COLO668 (cell line): ENCODE measurements at regions not wholly inside any gene's neighbourhood (a gene's known extent, or its start where the extent isn't known, plus 50 kb on each side); places are given as distances from the start of the nearest gene placed in this dataset.
A peak's percentile ranks its signal among the peaks of the same experiment; 100 is the strongest.
"Not testable (repeated sequence)": the region's sequence is repeated elsewhere in the genome, so short reads cannot be mapped to it uniquely, and the experiment has no call there.

ENCODE experiments used
- DNase-seq: peaks from one replicate; lab custom pipeline; 2025; ENCODE audit not compliant: unreplicated experiment; lab: John Stamatoyannopoulos, UW

DNA sequence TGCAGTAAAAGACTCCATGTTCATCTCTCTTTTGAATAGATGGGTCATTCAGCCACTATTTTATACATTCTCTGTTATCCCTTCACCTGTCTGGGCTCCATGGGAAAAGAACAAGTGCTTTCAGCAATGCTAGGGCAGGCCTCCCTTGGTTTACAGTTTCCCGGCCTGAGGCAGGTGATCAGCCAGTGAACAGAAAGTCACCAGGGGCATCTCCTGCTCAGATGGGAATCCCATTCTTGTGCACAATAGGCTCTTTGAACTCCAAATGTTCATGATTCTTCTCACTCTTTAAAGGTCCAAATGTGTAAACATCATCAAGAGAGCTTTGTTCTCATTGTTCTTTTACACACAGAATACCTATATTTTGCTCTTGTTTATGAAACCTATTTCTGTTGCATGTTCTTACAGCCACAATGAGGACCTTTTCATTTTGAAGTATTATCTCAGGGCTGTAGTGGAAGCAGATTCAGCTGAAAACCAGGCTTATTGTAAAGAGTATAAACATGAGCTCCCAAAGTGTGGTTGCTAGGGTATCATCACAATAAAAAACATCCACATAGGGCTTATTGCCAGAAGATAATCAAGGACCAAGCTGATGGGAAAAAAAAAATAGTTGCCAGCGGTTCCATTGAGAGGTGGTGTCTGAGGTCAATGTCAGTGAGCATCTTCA, 267.1 kb upstream of the SGK1 start:
- peak; percentile 18 for DNase-seq

DNA sequence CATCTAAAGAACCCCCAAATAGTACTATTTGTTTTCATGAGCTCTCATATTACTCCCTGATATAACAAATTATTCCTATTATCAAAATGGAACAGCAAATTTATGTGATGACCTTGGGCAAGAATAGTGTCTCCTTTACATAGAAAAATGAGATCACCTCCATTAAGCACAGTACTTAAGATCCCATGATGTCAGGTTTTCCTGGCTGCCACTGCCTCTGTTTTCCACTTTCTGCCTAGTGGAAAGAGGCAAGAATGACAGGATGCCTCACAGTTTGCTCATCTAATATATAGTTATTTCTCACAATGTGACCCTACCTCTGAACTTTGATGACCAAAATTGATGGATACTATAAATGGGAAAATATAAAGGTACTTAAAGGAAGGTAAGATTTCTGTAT, 260.1 kb upstream of the SGK1 start:
- DNase-seq = no peak

DNA sequence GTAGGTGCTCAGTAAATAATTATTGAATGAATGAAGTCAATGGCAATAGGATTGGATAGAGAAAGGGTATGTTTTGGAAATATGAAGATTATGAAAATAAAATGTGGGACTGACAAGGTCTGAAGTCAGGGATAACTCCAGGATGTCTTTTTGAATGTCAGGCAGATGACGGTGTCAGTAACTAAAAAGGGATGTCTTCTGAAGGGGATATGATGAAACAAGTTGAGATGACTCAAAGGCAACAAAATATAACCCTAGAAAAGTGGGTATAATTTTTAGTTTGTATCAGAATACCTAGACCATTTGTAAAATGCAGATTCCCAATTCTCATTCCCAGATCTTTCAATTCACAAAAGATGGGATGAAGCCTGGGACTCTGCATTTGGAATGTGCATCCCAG, 257.3 kb upstream of the SGK1 start:
- DNase-seq = no peak

DNA sequence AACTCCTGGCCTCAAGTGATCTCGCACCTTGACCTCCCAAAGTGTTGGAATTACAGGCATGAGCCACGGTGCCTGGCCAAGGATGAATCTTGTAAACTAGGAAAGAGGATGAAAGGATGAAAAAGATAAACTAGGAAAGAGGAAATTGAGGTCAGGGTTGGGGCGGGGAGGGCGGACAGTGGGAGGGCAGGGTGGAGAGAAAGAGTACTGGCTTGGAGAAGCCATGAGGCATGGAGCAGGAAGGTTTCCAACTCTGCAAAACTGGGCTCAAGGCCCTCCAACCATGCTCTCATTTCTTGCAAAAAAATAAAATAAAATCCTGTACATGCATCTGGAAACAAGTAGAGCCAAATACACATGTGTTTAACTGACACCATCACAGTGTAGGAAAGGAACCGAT, 256.6 kb upstream of the SGK1 start:
- no peak for DNase-seq

DNA sequence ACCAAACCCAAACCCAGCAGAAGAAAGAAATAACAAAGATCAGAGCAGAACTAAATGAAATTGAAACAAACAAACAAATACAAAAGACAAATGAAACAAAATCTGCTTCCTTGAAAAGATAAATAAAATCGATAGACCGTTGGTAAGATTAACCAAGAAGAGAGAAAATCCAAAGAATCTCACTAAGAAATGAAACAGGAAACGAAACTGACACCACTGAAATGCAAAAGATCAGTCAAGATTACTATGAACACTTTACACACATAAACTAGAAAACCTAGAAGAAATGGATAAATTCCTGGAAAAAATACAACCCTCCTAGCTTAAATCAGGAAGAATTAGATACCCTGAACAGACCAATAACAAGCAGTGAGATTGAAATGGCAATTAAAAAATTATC, 252.1 kb upstream of the SGK1 start:
- DNase-seq = not testable (repeated sequence)

DNA sequence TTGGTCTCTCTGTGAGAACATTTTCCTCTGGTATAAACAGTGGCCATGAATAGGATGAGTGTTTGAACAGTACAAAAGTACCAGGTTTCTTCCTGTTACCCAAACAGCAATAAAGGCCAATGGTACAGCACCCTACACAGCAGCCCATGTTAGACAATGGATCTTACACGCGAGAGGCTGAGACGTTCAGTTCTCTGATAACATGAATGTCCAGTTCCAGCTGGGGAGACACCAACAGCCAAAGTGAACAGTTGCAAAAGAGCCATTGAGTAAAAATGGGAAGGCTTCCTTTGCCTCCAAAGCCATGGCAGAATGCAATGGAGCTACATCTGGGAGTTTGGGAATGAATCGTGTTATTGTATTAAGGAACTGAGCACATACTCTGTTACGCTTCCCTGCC, 246.8 kb upstream of the SGK1 start:
- peak; percentile 41 for DNase-seq

DNA sequence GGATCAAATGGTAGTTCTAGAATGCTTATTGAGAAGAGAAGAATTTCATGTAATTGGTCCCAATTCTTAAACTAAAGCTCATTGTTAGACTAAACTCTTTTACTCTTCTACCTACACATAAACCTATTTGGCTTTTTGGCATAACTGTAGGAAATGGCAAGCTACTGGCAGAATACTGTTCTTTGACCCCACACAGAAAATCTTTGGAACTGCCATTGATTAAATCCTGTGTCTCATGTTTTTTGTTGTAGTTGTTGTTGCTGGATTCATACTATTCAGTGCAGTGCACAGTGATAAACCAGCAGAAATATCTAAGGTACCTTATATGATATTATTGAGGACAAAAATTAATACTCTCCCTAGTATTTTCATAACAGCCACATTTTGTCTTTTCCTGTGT, 242.1 kb upstream of the SGK1 start:
- DNase-seq = no peak

DNA sequence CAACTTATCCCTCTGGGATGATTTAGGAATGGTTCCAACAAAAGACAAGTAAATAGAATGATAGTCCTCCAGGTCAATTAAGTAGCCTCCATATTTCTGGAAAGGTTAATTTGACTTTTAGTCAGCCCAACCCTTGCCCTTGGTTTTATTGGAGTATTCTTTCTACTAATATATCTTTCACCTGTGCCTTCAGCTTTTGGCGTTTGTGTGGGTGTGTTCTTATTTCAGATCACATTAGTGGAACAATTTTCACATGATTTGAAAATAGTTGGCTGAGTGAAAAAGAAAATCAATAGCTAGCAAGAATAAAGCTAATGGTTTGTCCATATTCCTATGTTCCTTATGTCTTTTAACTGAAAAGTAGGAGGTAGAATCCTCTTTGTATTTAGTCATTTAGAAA, 239.6 kb upstream of the SGK1 start:
- DNase-seq = no peak

DNA sequence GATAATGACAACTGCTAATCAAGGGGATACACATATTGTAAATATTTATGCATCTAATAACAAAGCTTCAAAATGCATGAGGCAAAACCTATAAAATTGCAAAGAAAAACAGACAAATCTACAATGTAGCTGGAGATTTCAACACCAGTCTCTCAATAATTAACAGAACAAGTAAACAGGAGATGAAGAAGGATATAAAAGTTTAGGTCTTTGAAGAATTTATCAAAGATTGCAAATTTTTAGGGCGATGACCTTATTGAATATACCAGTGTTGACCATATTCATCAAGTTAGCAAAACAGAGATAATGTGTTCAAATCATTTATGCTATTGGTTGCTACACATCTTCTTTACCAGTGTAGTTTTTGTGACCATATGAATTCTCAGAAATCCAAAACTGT, 237.8 kb upstream of the SGK1 start:
- DNase-seq = no peak

DNA sequence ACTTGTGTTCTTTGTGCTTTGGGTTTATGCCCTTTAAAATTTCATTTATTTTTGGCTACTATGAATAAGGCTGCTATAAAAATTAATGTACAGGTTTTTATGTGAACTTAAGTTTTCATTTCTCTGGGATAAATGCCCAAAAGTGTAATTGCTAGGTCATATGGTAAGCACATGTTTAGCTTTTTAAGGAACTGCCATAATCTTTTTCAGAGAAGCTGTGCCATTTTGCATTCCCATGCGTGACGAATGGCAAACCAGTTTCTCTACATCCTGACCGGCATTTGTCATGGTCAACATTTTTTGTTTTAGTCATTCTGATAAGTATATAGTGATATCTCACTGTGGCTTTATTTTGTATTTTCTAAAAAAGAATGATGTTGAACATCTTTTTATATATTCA, 236.0 kb upstream of the SGK1 start:
- DNase-seq = no peak

DNA sequence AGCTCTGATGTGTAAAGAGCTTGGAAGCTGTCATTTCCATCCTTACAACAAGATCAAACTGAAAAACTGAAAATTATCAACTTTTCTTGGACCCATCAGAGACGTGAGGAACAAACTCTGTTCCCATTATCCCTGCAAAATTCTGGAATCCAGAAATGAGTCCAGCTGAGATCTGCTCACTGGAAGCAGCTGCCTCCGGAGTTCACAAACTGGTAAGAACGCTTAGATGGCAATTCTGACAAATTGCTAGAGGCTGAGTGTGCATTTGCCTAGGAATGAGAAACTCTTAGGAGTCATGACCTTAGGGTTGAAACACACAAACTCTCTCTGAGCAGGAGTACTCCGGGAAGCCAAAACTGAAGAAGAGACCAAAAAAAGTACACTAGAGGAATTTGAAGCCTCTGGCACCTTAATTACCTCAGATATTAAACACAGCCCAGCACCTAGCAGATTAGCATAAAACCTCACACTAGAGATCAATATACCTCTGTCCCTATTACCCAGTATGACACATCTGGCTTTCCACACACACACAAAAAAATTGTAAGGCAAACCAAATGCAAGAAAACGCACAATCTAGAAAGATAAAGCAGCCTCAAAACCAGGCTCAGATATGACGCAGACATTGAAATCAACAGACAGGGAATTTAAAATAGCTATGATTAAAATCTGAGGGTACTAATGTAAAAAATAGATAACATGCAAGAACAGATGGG, 233.5 kb upstream of the SGK1 start:
- no peak for DNase-seq

DNA sequence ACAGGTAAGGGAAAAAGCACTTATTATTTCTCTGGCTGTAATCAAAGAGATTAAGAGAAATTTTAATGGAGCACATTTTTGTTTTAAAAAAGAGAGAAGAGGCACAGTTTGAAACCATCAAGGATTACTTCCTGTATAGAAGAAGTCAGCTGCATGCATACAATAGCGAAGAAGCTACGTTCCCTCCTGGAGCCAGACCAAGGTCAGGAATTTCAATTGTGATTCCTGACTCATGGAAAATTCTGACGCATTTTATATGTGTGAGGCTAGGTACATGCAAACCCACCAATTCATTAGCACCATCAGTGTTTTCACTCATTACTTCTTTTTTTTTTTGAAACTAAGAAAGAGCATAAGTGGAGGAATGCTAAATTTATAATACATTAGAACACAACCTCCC, 232.7 kb upstream of the SGK1 start:
- no peak for DNase-seq

DNA sequence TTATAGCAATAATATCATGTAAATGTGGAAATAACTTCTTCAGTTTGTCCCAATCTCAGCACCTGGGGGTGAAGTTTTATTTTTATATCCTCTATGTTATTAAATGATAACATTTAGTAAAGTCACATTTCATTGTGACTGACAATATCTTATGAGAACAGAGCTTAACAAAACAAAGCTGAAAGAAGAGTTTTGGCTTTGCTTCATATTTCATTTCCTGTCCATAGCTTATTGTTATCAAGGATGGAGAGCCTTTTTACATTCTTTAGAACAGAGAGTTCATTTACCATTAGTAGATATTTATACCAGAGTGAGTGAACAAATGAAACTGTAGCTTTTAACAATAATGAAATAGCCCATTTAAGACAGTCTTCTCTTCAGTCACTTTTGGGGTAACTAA, 231.9 kb upstream of the SGK1 start:
- DNase-seq = no peak

DNA sequence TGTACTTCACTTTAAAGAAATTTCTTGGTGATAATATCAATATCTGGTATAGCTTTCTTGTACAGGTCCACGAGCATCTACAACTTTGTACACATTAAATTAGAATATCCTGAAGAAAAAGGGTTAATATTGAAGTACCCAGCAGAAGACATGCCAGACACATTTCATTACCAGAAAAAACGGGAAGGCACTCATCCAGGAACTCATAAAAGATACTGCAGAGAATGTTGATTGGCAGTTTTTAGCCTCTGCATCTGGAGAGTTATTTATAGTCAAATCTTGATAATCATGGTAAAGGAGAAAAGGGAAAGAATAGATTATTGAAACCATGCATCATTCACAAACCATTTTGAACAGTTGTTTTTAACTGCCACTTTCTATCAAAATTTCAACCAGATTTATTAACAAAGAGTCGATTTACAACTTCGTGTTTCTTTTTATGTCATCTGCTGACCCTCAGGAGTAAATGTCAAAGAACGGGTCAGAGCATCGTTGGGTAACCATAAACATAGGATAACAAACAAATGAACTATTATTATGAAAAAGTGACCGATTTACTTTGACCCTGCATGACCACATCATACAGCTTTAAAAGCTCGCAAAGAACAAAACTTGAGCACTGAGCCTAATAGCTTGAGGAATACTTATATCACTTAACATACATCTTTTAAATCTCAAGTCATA, 229.2 kb upstream of the SGK1 start:
- no peak for DNase-seq

DNA sequence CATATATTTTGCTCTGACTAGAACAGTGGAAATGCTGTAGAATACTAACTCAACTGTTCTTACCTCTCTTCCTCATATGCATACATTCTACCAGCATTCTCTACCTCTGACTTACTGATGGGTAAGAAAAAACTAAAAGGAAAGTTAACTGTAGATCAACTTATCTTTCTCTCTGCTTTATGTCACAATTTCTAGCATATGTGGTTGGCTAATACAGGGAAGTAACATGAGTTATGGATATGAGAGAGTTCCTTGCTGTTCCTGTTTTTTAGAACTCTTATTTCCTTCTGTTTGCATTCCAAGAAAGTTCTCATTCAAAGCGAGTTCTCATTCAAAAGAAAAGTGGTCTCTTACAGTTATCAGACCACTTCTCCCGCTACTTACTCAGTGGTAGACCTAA, 226.8 kb upstream of the SGK1 start:
- no peak for DNase-seq

DNA sequence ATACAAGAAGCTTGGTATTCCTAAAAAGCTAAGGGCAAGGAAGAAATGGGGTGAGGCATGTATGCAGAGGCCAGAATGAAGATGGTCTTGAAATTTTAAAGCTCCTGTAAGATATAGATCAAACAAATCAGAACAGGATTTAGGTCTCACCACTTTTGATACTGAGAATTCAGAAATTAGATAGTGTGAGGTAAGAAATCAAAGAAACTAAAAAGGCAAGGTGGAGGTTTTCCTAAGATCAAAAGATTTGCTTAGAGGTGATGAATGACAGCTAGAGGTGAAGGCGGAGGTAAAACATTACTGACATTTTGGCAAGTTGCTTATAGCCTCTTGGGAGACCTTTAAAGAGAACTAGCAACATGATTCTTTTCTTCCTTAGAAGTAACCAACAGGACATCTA, 225.2 kb upstream of the SGK1 start:
- no peak for DNase-seq

DNA sequence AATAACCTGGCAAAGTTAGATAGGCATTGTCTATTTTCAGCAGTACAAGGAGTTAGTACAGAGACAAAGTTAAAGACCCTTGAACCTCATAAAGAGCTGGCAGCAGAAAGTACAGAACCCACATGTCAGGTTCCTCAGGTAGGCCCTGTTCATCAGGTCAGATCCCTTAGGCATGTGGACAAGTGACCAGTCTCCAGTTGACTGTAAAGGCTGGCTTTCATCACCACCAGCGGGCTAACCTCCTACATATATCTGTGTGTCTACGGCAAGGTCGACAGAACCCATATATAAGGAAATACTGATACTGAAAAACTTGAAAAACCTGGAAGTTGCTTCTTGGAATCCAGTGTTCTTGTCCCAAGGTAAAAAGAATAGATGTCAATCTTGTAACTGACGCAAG, 223.1 kb upstream of the SGK1 start:
- DNase-seq = no peak

DNA sequence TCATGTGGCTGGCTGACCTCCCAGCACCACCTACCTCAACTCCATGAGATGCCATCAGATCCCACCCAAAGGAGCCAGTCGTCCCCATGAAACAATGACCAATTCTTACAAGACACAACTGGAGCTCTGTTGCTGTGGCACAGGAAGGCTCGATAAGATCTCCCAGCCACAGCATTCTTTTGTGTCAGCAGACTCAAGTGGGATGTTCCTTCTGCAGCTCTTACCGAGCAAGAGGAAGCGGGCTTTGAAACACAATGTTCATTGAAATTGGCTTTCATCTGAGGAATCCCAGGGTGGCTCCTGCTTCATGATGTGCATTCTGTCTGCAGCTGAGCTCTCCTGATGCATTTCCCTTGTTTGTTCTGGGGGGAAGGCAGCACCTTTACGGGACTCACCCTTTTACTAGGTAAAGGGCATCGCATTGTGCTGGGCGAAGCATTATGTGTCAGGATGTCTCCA, 222.0 kb upstream of the SGK1 start:
- DNase-seq = no peak

DNA sequence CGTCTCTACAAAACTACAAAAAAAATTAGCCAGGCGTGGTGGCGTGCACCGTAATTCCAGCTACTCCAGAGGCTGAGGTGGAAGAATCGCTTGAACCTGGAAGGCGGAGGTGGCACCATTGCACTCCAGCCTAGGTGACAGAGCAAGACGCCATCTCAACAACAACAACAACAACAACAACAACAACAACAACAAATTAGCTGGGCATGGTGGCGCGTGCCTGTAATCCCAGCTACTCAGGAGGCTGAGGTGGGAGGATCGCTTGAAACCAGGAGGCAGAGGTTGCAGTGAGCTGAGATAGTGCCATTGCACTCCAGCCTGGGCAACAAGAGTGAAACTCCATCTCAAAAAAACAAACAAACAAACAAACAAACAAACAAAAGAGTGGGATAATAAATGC, 219.9 kb upstream of the SGK1 start:
- not testable (repeated sequence) for DNase-seq

DNA sequence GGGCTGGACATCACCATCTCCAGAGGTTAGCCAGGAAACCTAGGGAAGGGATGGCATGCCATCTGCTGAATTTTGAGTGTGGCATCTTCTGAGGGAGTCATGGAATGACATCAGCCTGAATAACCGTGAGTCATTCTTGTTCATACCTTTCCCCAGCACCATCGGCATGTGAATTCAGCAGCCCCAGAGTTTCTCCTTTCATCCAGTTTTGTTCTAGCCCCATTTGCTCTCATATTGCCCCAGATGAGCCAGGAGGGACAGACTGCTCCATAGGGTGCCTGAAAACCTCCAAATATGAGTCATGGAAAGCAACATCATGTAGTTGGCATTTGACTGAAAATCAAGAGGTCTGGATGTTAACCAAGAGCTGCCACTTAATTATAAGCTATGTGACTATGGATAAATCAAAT, 219.2 kb upstream of the SGK1 start:
- no peak for DNase-seq

DNA sequence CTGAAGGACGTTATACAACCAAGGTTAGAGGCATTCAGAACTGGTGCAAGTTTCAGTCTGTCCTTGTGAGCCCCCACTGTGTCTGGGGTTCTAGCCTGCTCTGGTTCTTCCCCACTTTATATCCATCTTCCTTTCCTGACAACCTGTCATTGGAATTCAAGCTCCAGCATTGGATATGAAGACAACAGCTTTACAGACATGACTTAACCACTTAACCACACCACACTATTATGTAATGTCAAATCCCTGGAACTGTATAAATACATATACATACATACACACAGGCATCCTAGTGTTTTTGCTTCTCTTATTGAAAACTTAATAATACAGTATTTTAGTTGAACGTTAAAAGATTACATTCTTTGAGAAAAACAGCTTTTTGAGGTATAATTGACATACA, 217.9 kb upstream of the SGK1 start:
- DNase-seq = no peak

DNA sequence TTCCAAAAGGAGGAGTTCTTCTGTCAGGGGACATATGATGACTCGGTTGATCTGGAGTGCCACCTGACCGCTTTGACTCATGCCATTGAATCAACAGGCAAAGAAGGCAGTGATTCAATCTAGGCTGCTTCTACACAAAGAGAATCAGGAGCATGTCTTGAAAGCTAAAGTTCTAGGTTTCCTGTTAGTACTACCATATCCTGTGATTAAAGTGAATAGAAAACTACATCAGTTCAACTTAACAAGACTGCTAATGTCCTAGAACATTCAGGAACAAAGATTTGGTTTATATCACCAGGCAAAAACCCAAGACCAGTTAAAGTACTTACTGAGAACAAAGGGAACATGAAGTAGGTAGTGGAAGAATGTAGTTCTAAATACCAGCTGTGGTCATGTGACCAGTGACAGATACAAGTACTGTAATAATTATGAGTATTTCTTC, 216.8 kb upstream of the SGK1 start:
- DNase-seq = no peak
